ENCODE measurements at regions not wholly inside any gene's neighbourhood (a gene's known extent, or its start where the extent isn't known, plus 50 kb on each side); places are given as distances from the start of the nearest gene placed in this dataset.

GRCh38 chr11:15541079-15541478 lies 426.4 kb downstream of the INSC start:
- DNase-seq (ENCODE audit: low read depth): no peak

- DNase-seq (ENCODE audit: low read depth): no peak
These were observed 429.6 kb downstream of the INSC start for GRCh38 chr11:15544353-15544752.

- no peak for DNase-seq (ENCODE audit: low read depth)
These were observed 433.0 kb downstream of the INSC start for GRCh38 chr11:15547685-15548084.

GRCh38 chr11:15551901-15552851 lies 437.5 kb downstream of the INSC start:
- no peak for DNase-seq (ENCODE audit: low read depth)

- no peak for DNase-seq (ENCODE audit: low read depth)
These were observed 440.4 kb downstream of the INSC start for GRCh38 chr11:15555161-15555560.

- no peak for DNase-seq (ENCODE audit: low read depth)
These were observed 442.9 kb downstream of the INSC start for GRCh38 chr11:15557457-15558230.

- no peak for DNase-seq (ENCODE audit: low read depth)
These were observed 443.9 kb downstream of the INSC start for GRCh38 chr11:15558513-15559181.

GRCh38 chr11:15560689-15561467 lies 446.2 kb downstream of the INSC start:
- no peak for DNase-seq (ENCODE audit: low read depth)

- DNase-seq (ENCODE audit: low read depth): no peak
These were observed 447.5 kb downstream of the INSC start for GRCh38 chr11:15562230-15562629.

GRCh38 chr11:15563054-15563453 lies 448.3 kb downstream of the INSC start:
- no peak for DNase-seq (ENCODE audit: low read depth)

GRCh38 chr11:15565880-15566279 lies 451.2 kb downstream of the INSC start:
- no peak for DNase-seq (ENCODE audit: low read depth)

GRCh38 chr11:15568440-15568839 lies 453.7 kb downstream of the INSC start:
- no peak for DNase-seq (ENCODE audit: low read depth)

- no peak for DNase-seq (ENCODE audit: low read depth)
These were observed 454.7 kb downstream of the INSC start for GRCh38 chr11:15569305-15570025.

GRCh38 chr11:15575409-15575808 lies 460.7 kb downstream of the INSC start:
- no peak for DNase-seq (ENCODE audit: low read depth)

GRCh38 chr11:15576769-15577168 lies 462.0 kb downstream of the INSC start:
- no peak for DNase-seq (ENCODE audit: low read depth)

GRCh38 chr11:15577519-15577918 lies 462.8 kb downstream of the INSC start:
- peak; percentile 54 for DNase-seq (ENCODE audit: low read depth)

- no peak for DNase-seq (ENCODE audit: low read depth)
These were observed 464.7 kb downstream of the INSC start for GRCh38 chr11:15579287-15580001.

GRCh38 chr11:15580056-15580774 lies 465.5 kb downstream of the INSC start:
- DNase-seq (ENCODE audit: low read depth): no peak

- DNase-seq (ENCODE audit: low read depth): no peak
These were observed 466.0 kb downstream of the INSC start for GRCh38 chr11:15580775-15581095.

- no peak for DNase-seq (ENCODE audit: low read depth)
These were observed 469.4 kb downstream of the INSC start for GRCh38 chr11:15584158-15584557.
